Loucy (cell line): ENCODE measurements at regions not wholly inside any gene's neighbourhood (a gene's known extent, or its start where the extent isn't known, plus 50 kb on each side); places are given as distances from the start of the nearest gene placed in this dataset.

Experiments
- CTCF ChIP-seq: fragments of 200-600 bp; sonication (generic); conservative IDR thresholded peaks from 2 replicates; pipeline ENCODE4 v1.5.1; 2014; ENCODE audit warnings: mild to moderate bottlenecking, antibody characterized with exemption, low read length
- EZH2phosphoT487 ChIP-seq: fragments of 200-600 bp; IDR thresholded peaks from 2 replicates; pipeline ENCODE4 v1.6.1; 2018; ENCODE audit warnings: antibody characterized with exemption, mild to moderate bottlenecking, moderate library complexity, borderline replicate concordance

- TF ChIP-seq CTCF (no peak), EZH2phosphoT487 (no peak)
Observed at GRCh38 chr14:100673085-100673806, 53.4 kb upstream of the DLK1 start.
